ENCODE measurements at regions not wholly inside any gene's neighbourhood (a gene's known extent, or its start where the extent isn't known, plus 50 kb on each side); places are given as distances from the start of the nearest gene placed in this dataset.

DNA sequence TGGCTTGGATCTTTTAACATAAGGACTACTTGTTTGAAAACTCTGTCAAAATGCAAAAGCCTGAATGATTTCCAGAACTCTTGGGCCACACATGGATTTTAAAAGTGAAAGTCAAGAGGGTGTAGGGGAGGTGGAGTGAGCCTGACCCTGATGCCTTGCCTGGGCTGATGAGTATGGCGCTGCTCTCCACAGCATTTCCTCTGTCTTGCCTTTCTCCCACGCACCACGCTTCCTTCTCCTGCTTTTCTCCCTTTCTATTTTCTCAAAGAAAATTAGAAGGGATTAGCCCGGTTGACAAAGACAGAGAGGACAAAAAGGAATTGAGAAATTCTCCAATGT lies 207.0 kb upstream of the CCDC68 start:
- DNase-seq, result no peak

DNA sequence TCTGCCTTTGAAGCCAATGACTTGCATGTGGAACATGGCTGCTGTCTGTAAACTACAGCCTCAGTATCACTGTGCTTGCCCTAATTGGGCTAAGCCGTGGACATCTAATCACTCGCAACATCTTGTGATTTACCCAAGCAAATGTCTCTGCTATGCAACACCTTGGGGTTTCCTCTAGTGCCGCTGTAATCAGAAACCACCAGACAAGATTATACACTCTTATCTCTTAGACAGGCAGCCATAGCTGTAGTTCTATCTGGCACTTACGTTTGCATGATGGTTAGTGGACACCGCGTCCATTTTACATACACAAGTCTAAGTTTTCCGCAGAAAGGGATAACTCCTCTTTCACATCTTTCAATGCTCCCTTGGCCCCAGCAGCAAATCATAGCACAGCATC lies 204.3 kb upstream of the CCDC68 start:
- no peak for DNase-seq

DNA sequence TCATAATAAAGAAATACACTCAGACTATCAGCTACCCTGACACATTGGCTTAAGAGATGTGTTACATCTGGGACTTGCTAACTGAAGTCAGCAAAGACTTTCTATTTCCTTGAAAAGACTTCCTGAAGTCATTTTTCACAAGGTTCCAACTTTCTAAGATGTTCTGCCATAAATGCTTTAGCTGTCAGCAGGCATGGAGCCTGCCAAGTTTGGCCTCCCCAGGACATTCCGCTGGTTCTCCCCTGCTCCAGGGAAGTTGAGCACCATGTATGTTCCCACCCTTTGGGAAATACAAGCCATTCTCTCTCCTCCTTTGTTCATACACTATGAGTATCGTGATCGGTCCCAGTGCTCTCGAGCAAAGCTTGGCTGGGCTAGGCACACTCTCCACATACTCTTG lies 202.7 kb upstream of the CCDC68 start:
- DNase-seq, result no peak

DNA sequence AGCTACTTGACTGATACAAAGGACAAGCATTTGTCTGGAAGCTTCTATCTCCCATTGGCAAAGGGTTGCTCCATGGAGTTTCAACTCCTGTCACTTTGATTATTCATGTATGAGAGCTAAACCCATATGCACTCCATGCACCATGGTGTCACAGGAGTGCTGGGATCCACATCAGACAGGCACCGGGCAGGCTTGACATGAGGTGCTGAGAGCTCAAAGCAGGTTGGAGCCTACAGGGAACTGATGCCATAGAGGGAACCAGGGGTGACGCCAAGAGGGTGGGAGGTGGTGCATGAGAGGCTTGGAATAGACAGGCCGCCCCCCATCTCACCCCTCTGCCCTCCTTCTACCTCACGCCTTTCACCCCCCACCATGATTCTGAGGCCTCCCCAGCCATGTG lies 199.8 kb upstream of the CCDC68 start:
- no peak for DNase-seq

DNA sequence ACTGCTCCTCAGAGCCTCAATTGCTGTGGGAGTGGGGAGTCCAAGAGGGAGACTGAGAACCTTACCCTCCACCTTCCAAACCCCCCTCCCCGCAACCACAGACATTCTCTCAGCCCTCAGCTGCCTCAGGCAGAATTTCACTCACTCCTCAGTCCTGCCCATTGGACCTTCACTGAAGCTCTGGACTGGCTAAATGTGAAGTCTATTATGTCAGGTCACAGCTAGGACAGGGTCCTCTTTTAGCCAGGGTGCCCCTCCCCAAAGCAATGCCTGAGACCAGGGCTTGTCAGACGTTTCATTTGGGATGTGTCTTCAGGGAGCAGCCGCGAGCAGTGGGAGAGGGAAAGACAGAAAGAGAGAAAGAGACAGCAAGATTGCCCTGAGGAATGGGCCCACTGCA lies 199.3 kb upstream of the CCDC68 start:
- no peak for DNase-seq

DNA sequence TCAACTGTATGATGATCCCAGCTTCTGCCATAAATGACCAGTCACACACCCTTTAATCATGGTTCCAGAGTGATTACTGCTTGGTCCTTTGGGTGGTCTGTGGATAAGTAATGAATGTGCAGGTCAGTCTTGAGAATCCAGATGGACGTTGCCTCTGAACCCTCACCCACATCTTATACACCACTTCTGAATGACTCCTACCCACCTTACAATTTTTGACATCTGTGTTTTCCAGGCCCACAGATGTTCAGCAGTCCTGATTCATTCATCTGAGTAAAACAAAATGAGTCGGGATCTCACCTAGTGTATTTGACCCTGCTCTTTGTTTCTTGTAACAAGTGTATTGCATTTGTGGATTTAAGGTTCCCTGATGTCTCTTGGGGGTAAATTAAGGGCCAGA lies 194.1 kb upstream of the CCDC68 start:
- DNase-seq, result no peak

DNA sequence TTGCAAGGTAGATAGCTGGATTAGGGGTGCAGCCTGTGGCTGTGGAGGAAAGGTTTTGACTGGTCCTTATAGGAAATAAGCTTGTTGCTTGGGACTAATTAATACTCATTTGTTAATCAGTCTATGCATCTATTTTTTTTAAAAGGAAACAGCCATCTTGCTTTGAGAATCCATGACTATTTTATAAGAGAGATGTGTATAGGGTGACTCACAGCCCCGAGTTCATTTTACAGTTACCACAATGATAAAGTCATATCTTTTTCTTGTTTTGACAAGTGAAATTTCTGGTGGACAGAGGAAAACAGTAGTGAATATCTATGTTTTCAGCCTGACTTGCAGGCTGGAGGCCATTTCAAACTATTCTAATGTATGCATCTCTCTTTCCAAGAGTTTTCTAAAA lies 193.5 kb upstream of the CCDC68 start:
- no peak for DNase-seq

DNA sequence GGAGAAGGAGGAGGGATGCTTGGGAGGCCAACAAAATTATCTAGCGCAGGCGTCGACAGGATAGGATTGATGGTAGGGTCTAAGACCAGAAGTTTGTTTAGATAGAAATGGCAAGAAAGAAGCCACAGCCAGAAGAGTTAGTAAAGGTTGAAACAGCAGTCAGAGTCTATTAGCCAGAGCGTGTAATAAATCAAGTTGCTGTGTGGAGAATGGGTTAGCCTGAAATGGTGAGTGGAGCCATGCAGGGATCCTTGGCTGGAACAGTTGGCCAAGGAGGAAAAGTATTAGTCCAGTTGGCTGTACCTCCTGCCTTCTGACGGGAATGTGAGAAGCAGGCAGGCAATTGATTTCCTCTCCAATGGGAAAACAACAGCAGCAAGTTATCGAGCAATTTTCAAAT lies 190.7 kb upstream of the CCDC68 start:
- DNase-seq, result no peak

DNA sequence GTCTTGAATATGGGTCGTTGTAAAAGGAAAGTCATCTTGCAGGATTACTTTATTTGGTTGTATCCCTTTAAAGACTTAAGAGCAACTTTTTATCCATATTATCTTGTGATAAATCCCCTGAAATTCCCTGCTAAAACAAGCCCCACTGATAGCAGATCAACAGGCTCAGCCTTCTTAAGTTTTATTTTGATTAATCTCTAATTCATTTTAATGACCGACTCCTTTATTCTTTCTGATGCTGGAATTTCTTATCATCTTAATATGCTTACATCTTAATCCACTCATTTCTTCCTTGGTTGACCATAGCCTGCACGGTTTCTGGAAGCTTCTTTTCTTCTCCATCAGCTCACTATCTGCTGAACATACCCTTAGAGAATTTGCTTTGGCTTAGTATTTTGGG lies 188.5 kb upstream of the CCDC68 start:
- no peak for DNase-seq

DNA sequence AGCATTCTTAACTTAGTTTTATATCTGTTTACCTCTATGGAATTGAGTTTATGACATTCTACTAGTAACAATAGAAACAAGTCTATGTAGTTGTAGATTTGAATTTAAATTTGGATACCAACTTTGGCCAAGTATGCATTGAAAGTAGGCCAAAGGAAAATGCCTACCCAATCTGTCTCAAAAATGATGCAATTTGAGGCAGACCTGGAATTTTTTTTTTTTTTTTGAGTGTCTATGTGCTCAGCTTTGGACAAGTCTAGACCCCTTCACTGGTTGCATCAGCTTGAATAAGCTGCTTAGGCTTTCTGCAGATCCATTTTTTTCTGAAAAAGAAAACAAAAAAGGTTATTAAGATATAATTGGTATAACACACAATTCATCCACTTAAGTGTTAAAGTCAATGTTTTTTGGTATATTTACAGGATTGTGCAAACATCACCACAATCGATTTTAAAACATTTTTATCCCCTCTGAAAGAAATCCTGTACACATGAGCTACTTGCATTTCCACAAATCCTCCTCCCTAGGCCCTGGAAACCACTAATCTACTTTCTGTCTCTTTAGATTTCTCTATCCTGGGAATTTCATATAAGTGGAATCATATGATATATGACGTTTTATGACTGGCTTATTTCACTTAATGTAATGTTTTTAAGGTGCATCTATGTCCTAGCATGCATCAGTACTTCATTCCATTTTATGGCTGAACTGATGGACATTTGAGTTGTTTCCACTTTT lies 185.1 kb upstream of the CCDC68 start:
- no peak for DNase-seq

DNA sequence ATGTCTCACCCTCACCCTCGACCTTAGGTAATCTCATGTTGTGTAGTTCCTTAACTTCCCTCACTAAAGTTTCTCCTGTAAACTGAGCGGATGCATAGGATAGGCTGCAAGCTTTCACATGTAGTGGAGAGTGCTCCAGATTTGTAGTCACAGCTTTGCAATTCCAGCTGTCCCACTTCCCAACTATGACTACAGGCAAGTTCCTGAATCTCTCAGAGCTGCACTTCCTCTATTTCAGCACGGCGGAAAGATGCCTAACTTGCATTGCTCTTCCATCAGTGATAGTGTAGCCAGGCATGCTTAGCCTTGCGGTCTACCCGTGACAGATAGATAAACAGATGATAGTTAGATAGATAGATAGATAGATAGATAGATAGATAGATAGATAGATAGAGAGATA lies 183.1 kb upstream of the CCDC68 start:
- no peak for DNase-seq

DNA sequence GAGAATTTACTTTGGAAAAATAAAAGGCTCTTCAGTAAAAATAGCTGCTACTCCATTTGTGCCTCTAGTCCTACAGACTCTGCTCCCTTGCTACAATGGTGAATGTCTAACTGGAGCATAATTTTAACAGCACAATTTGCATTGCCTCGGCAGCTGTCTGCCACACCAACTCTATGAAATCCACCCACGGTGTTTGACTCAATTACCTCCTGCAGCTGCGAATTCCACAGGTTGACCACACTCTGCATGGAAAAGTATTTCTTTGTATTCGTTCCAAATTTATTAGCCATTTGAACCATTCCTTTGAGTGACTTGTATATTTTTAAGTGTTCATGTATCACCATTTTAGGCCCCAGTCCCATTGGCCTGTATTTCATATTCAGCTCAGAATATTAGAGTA lies 182.1 kb upstream of the CCDC68 start:
- DNase-seq, result no peak

DNA sequence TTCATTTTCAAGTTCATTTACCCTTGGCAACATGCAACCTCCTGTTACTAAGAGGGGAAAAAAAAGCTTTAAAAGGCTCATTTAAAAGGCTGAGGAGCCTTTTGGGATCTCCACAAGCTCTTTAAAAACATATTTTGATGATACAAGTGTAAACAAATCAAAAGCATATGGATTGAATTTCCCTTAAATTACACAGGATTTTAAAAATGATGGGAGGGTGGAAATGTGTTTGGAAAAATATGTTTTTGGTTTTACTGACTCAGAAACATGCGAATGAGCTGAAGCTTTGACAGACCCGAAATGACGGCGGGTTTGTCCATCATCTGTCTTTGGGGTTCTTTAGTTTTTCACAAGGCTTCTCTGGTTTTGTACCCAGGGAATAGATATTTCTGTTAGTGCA lies 180.6 kb upstream of the CCDC68 start:
- no peak for DNase-seq

DNA sequence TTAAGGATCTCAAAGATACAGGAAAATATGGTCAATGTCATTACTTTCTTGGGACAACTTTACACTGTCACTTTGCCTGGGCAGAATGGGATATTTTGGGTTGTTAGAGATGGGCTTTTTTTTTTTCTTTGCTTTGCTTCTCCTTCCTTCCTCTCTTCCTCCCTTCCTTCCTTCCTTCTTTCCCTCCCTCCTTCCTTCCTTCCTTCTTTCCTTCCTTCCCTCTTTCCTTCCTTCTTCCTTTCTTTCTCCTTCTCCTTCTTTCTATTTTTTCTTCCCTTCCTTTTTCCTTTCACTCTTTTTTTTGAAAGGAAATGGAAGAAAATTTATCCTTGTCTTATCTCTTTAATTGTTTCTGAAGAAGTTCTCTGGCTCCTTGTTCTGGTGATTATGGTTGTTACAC lies 180.0 kb upstream of the CCDC68 start:
- no peak for DNase-seq

DNA sequence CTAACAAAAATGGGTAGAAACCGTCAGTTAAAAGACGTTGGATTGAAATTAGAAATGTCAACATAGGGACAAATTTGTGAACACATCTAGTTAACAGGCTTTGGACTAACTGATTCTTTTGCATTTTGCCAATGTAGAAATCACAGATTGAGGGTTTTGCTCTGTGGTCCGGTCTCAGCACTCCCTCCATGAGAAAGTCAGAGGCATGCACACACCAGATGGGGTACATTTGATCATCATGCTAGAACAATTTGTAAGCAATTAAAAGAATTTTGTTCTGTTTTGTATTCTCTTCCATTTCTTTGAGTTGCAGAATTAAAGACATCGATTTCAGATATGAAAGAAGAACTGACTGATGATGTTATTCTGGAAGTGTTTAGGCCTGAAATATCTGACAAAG lies 179.1 kb upstream of the CCDC68 start:
- no peak for DNase-seq

DNA sequence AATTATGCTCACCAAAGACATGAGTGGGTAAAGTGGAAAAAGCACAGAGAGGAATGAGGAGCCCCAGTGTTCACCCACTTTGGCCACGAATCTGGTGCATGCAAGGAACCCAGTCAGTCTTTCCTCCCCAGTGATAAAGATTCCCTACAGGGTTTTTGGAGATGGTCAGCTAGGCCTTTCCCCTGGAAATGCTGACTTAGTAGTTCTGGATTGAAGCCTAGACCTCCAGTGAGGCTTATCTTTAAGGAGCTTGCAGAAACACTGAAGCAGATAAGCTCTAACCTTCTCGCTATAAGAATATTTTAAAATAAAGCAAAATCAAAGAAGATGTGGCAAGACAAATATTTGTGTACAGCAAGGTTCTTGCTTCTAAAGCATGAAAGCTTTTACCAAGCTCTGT lies 178.3 kb upstream of the CCDC68 start:
- no peak for DNase-seq

DNA sequence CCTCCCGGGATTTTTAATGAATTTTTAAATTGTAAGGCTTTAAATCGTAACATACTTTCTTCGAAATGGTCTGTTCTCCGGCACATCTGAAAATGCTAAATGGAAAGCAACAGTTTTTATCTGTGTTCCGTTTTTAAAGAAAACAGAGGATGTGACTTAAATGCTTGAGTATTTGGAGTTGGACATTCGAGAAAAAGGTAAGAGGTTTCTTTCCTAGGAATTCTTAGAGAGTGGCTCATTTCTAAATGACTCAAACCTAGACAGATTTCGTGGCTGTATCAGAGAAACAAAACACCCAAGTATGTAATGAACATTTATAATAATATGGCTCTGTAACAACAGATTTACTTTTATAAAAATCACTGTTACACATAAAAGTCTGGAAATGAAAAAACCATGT lies 177.6 kb upstream of the CCDC68 start:
- DNase-seq, result no peak

DNA sequence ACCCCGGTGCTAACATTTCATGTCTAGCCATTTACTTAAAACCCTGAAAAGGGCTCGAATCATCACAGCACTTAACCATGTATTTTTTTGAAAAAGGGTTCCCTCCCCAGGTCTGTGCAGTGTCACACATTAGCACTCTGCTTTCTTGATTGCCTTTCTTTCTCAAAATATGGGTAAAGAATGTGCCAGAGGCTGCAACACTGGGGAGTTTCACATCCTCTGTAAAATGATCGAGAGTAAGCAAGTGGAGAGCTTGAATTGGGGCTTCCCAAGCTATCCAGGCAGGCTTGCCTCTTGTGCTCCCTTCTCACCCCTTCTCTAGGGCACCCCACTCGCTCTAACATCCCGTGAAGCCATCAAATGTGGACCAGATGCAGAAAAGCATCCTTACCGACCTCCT lies 177.0 kb upstream of the CCDC68 start:
- no peak for DNase-seq

DNA sequence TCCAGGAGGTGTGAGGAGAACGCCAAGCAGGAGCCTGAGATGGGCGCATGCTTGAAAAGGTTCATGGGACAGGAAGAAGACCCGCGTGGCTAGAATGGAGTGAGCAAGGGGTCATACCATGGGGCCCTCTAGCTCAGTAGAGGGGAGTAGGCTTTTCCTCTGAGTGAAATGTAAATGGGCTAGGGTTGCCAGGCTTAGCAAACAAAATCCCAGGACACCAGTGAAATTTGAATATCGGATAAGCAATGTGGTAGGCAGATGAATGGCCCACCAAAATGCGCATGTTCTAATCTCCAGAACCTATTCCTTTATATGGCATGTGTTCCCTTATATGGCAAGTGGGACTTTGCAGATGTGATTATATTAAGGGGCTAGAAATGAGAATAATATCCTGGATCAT lies 174.1 kb upstream of the CCDC68 start:
- no peak for DNase-seq

DNA sequence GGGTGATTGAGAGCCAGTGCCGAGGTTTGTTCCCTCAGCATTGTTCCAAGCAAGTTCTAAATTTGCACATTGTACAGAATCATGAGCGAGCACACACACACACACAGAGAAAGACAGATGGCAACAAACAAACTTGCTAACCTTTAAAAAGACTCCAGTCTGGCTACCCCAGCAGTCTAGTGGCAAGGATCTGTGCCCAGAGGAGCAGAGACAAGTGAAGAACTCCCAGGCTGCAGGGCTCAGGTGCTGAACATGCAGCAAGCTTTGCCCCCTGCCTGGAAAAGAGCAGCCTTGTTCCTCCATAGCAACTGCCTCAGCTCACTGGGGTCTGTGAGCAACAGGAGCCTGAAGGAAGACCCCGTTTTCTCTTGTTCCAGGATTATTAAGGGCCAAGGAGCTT lies 169.2 kb upstream of the CCDC68 start:
- no peak for DNase-seq

DNA sequence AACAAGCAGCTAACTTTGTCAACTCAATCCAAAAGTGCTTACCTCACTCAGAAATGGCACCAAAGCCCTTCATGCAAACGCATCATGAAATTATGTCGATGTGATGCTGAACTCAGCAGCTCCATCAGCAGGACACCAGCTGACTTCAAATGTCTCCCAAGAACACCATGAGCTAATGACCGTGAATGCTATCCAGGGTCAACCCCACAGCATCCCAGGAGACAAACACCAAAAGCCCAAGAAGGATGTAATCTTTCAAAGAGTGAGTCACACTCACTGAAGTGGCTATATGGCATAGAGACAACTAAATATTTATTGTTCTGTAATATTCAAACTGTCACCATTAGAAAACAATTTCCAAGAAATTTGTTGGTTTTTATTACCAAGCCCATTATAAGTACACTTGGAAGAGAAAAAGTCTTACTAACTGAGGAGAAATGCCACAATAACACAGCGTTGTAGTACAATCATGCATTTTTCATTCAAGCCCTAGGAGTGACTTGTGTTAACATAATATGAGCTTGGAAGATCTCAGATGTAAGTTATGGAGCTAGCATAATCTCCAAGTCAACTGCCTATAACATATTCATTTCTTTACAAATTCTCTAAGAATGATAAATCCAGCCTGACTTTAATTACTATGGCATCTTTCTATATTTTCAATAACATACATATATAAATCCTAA lies 165.0 kb upstream of the CCDC68 start:
- DNase-seq, result no peak

DNA sequence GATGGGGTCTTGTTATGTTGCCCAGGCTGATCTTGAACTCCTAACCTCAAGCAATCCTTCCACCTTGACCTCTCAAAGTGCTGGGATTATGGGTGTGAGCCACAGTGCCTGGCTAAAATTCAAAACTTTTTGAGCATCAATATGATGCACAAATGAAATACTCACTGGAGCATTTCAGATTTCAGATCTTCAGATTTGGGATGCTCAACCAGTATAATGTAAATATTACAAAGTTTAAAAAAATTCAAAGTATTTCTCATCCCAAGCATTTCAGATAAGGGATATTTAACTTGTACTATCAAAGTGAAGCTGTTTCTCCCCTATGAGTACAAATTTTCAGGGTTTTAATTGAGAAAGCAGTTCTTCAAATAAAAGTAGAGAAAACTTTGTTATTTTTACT lies 164.1 kb upstream of the CCDC68 start:
- DNase-seq, result no peak

DNA sequence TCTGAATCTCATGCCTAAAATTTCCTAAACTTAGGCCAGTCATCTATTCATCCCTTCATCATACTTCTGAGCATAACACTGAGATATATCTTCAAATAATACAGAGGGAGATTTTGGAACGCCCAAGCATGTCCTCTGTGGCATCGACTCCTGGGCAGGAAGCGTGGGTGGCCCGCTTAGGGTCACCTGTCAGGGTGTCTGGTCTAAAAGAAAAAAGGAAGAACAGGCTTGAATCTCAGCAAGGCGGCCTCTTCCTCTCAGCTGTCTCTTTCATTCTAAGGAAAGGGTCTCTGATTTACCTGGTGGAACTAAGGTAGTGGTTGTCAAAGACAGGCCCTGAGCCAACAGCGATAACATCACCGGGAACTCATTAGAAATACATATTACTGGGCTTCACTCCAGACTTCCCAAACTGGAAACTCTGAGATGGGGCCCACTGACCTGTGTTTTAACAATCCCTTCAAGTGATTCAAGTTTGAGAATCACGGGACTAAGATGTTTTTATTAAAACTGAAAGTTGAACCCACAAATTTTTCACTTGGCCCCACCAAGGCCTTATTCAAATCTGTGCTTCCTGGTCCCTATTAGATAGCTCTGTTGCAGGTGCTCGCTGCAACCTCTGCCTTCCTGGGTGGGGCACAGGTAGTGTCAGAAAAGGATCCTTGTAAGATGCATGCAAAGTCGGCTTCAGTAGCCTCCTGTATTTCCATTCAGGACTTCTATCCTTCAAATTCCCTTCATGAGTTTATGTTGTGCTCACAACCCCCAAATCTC lies 162.3 kb upstream of the CCDC68 start:
- DNase-seq, result no peak

DNA sequence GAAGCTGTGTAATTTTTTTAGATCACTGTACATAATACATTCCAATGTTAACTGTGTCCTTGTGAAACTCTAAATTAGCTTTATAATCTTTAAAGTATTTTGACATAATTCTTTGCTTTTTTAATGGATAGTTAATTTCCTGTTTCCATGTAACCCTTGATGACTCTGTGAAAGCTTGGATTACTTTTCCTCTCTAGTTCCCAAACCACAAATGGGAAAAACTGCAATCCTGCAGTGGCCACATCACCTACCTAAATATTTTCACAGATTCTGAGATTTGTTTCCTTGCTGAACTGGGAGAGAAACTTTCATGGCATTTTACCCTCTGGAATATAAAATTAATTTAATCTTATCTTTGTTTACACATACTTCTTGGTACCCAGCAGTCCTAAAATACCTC lies 161.6 kb upstream of the CCDC68 start:
- no peak for DNase-seq

All from suppressor macrophage treated with lipopolysaccharide for 4 hours (primary cell).